ENCODE measurements at regions not wholly inside any gene's neighbourhood (a gene's known extent, or its start where the extent isn't known, plus 50 kb on each side); places are given as distances from the start of the nearest gene placed in this dataset.

DNA sequence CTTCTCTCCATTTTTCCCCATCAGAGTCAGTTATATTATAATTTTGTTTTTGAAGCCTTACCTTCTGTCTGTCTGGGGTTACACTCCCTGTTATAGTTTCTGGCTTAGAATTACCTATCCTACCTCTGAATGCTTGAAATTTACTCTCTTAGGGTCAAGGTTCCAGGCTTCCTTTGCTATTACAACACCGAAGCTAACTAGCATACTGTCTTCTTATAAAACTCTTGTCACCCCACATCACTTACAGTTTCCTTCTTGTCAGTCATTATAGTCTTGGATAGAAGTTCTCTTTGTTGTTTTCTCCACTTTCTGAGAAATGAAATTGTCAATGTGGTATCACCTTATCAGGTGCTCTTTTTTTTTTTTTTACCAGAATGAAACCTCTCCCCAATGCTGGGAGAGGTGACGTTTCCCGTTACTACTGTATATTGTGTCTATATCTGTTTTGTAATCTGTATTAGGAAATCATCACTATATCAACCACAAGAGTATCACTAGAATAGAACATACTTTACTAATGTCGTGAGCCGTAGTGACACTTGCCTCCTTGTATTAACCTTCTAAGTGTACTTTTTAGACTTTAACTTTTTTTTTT lies 69.2 kb upstream of the PSMA6 start:
- Histone ChIP-seq H3K27ac (no peak overlapping the region), H3K27me3 (no peaks in the 10 kb centered on the region), H3K4me1 (no peaks in the 10 kb centered on the region), H3K4me3 (no peak overlapping the region), H3K36me3 (no peaks in the 10 kb centered on the region), H3K9me3 (no peaks in the 10 kb centered on the region)
- TF ChIP-seq CTCF (IDR thresholded peaks at IDR 0.05) (no peak), POLR2A (IDR thresholded peaks at IDR 0.05) (no peak)
- DNase-seq, result no peak

DNA sequence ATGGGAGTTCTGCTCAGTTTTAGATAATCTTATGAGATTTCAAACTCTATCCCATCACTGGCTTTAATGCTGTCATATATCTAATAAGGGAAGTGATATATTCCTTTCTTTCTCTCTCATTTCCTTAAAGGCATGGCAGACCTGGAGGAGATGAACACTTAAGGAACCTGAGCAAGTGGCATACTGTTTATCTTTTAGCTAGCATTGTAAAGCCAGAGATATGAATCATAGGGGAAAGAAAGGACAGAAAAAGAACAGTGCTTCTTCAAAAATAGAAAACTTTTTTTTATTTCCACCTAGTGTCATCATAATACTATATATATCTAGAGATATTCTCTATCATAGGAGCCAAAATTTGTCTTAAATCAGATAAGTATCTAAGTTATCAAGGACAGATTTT lies 68.3 kb upstream of the PSMA6 start:
- H3K27me3 ChIP-seq, result no peaks in the 10 kb centered on the region
- no peaks in the 10 kb centered on the region for H3K36me3 ChIP-seq
- no peaks in the 10 kb centered on the region for H3K9me3 ChIP-seq
- no peak for TF ChIP-seq CTCF (IDR thresholded peaks at IDR 0.05)
- no peak for TF ChIP-seq POLR2A (IDR thresholded peaks at IDR 0.05)
- H3K4me1 ChIP-seq, result no peaks in the 10 kb centered on the region
- DNase-seq, result no peak
- H3K27ac ChIP-seq, result no peak overlapping the region
- H3K4me3 ChIP-seq, result no peak overlapping the region

- no peak overlapping the region for H3K27ac ChIP-seq
- H3K9me3 ChIP-seq, result no peaks in the 10 kb centered on the region
- DNase-seq, result no peak
- H3K27me3 ChIP-seq, result no peaks in the 10 kb centered on the region
- H3K4me3 ChIP-seq, result no peak overlapping the region
- TF ChIP-seq CTCF (IDR thresholded peaks at IDR 0.05) (no peak), POLR2A (IDR thresholded peaks at IDR 0.05) (no peak)
- no peaks in the 10 kb centered on the region for H3K4me1 ChIP-seq
- no peaks in the 10 kb centered on the region for H3K36me3 ChIP-seq
These were observed 67.6 kb upstream of the PSMA6 start for GRCh38 chr14:35224615-35225014.

DNA sequence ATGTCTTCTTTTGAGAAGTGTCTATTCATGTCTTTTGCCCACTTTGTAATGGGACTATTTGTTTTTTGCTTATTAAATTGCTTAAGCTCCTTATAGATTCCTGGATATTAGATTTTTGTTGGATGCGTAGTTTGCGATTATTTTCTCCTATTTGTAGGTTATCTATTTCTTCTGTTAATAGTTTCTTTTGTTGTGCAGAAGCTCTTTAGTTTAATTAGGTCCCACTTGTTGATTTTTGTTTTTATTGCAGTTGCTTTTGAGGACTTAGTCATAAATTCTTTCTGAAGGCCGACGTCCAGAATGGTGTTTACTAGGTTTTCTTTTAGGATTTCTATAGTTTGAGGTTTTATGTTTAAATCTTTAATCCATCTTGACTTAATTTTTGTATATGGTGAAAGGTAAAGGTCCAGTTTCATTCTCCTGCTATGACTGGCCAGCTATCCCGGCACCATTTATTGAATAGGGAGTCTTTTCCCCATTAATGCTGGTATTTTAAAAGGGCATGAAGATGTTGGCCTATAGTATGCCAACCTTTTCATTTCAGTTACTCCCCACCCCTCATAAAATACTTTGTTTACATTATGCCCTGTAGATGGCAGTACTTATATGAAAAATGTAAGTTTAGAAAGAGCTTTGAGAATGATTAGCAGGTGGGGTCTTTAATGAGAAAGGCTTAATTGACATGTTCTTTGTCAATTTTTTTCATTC lies 62.9 kb upstream of the PSMA6 start:
- TF ChIP-seq POLR2A (IDR thresholded peaks at IDR 0.05) (no peak), CTCF (IDR thresholded peaks at IDR 0.05) (peak in 5 of 6 experiments; percentile 16 to 55 (median 45))
- Histone ChIP-seq H3K36me3 (no peaks in the 10 kb centered on the region), H3K27ac (no peak overlapping the region), H3K4me1 (no peaks in the 10 kb centered on the region), H3K27me3 (no peaks in the 10 kb centered on the region), H3K4me3 (no peak overlapping the region), H3K9me3 (no peaks in the 10 kb centered on the region)
- no peak for DNase-seq

DNA sequence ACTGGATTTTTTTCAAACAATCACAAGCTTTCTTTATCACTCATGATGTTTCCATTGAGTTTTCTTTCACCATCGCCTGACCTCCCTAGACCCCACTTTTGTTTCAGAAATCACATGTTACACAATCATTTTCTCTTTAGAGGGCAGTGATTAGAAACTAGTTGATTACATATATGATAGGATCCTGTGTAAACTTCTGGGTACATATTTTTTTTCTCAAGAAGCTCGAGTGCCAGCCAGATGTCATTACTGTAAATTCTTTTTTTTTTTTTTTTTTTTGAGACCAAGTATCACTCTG lies 62.4 kb upstream of the PSMA6 start:
- DNase-seq, result no peak
- TF ChIP-seq CTCF (IDR thresholded peaks at IDR 0.05) (no peak), POLR2A (IDR thresholded peaks at IDR 0.05) (no peak)
- Histone ChIP-seq H3K36me3 (no peaks in the 10 kb centered on the region), H3K9me3 (no peaks in the 10 kb centered on the region), H3K4me1 (no peaks in the 10 kb centered on the region), H3K27me3 (no peaks in the 10 kb centered on the region), H3K27ac (no peak overlapping the region), H3K4me3 (no peak overlapping the region)

Measured in Peyer's patch (tissue), 4 donors.